ENCODE measurements at regions not wholly inside any gene's neighbourhood (a gene's known extent, or its start where the extent isn't known, plus 50 kb on each side); places are given as distances from the start of the nearest gene placed in this dataset.

GRCh38 chr20:41905199-41905598, 287.0 kb upstream of the CHD6 start:
- Mint-ChIP-seq H3K36me3 (ENCODE audit: low read depth) (no peaks in the 10 kb centered on the region), H3K4me1 (no peaks in the 10 kb centered on the region), H3K27ac (no peak overlapping the region), H3K9me3 (no peaks in the 10 kb centered on the region), H3K4me3 (no peak overlapping the region), H3K27me3 (ENCODE audit: low read depth, poor library complexity) (no peaks in the 10 kb centered on the region)
- no peak for DNase-seq
- TF ChIP-seq, protein P1, sequence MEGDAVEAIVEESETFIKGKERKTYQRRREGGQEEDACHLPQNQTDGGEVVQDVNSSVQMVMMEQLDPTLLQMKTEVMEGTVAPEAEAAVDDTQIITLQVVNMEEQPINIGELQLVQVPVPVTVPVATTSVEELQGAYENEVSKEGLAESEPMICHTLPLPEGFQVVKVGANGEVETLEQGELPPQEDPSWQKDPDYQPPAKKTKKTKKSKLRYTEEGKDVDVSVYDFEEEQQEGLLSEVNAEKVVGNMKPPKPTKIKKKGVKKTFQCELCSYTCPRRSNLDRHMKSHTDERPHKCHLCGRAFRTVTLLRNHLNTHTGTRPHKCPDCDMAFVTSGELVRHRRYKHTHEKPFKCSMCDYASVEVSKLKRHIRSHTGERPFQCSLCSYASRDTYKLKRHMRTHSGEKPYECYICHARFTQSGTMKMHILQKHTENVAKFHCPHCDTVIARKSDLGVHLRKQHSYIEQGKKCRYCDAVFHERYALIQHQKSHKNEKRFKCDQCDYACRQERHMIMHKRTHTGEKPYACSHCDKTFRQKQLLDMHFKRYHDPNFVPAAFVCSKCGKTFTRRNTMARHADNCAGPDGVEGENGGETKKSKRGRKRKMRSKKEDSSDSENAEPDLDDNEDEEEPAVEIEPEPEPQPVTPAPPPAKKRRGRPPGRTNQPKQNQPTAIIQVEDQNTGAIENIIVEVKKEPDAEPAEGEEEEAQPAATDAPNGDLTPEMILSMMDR (IDR thresholded peaks at IDR 0.05), result no peak

DNA sequence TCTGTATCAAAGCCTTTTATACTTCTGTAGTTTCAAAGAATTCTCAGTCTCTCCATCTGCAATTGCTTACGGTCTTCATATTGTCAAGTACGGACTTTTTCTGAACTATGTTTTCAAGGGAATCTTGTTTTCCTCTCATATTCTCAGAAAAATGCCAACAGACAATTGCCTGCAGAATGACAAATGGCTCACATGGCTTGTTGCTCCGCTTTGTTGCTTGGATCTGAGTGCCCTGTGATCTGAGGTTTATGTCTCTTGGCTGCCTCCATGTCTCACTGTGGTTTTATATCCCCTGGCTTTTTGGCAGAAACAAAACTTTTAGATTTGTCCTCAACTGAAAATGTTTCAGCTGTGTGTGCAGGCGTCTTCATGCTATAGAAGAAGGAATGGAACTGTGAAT, 285.4 kb upstream of the CHD6 start:
- DNase-seq, result no peak
- H3K4me1 Mint-ChIP-seq, result no peaks in the 10 kb centered on the region
- no peak overlapping the region for H3K27ac Mint-ChIP-seq
- TF ChIP-seq, protein P1 (IDR thresholded peaks at IDR 0.05), result no peak
- no peak overlapping the region for H3K4me3 Mint-ChIP-seq
- no peaks in the 10 kb centered on the region for H3K27me3 Mint-ChIP-seq (ENCODE audit: low read depth, poor library complexity)
- no peaks in the 10 kb centered on the region for H3K36me3 Mint-ChIP-seq (ENCODE audit: low read depth)
- H3K9me3 Mint-ChIP-seq, result no peaks in the 10 kb centered on the region

DNA sequence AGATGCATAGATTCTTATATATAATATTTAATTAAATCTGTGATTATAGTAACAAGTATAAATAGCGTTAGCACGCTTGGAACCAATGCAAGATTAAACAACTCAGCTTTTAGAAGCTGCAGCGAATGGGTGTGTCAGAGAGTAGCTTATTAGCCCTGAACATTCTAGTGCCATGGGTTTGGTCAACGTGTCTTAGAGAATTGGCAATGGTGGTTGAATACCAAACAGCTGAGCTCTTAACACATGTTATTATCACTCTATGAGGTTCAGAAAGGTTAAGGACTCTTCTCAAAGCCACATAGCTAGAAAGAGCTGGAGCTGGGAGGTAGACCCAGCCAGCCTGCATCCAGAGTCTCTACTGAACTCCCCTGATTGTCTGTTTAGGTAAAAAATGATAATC, 284.2 kb upstream of the CHD6 start:
- Mint-ChIP-seq H3K9me3 (no peaks in the 10 kb centered on the region), H3K27me3 (ENCODE audit: low read depth, poor library complexity) (no peaks in the 10 kb centered on the region), H3K36me3 (ENCODE audit: low read depth) (no peaks in the 10 kb centered on the region), H3K4me1 (no peaks in the 10 kb centered on the region), H3K4me3 (no peak overlapping the region), H3K27ac (no peak overlapping the region)
- TF ChIP-seq, protein P1 (IDR thresholded peaks at IDR 0.05), result no peak
- DNase-seq, result no peak

DNA sequence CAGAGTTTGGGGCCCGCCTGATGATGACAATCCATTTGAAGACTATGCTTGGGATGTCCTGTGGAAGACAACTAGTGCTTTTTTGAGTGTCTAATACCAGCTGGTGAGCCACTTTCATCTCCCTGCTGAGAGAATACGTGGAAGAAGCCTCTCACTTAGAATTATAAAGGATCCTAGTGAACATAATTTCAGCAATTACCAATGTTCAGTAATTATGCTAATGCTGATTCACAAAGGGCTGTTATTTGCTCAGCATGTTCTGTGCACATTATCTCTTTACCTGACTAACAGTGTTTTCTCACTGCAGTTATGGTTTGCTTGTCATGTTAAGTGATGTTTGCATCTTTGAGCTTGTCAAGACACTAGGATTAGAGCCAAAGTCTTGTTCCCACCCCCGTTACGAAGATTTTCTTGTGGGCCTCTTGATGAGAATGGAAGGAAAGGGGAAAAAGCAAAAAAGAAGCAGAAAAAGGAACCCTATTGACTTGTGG, 282.1 kb upstream of the CHD6 start:
- no peak overlapping the region for H3K4me3 Mint-ChIP-seq
- H3K9me3 Mint-ChIP-seq, result no peaks in the 10 kb centered on the region
- no peaks in the 10 kb centered on the region for H3K4me1 Mint-ChIP-seq
- TF ChIP-seq, protein P1 (IDR thresholded peaks at IDR 0.05), result no peak
- H3K36me3 Mint-ChIP-seq (ENCODE audit: low read depth), result no peaks in the 10 kb centered on the region
- no peak overlapping the region for H3K27ac Mint-ChIP-seq
- no peaks in the 10 kb centered on the region for H3K27me3 Mint-ChIP-seq (ENCODE audit: low read depth, poor library complexity)
- no peak for DNase-seq

GRCh38 chr20:41897708-41898107, 279.5 kb upstream of the CHD6 start:
- no peak overlapping the region for H3K27ac Mint-ChIP-seq
- TF ChIP-seq, protein P1 (IDR thresholded peaks at IDR 0.05), result no peak
- no peak overlapping the region for H3K4me3 Mint-ChIP-seq
- H3K36me3 Mint-ChIP-seq (ENCODE audit: low read depth), result no peaks in the 10 kb centered on the region
- H3K4me1 Mint-ChIP-seq, result no peaks in the 10 kb centered on the region
- no peak for DNase-seq
- peaks cover 3% of the 10 kb centered on the region for H3K27me3 Mint-ChIP-seq (ENCODE audit: low read depth, poor library complexity)
- no peaks in the 10 kb centered on the region for H3K9me3 Mint-ChIP-seq

DNA sequence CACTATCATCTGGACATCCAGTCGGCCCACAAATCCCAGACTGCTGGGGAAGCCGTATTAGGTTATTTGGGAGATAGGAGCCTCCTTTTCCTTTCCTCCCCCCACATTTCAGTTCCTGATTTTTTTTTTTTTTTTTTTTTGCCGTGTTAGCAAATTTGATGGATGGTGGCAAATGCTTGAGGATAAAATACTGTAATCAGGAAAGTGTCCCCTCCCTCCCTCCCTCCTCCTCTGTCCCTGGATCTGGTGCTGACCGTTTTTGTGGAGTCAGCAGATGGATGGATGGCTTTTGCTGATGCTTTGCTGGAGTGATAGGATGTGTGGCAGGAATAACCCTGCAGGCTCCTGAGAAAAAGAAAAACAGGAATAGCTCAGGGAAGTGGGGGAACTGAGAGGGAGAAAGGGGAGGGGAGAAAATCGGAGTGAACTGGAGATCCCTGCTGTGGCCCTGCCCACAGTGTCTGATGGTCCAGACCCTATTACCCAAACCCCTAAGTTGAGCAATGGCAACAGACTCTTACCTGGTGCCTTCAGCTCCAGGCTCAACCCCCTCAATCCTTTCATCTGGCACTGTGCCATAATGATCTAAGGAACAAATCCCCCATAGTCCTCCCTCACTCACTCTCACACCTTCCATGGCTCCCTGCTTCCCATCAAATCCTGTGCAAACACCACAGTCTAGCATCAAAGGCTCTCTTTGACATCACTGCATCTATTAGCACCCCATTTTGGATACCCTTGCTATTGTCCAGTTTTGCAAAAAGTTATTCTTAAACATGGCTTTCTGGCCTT, 277.3 kb upstream of the CHD6 start:
- TF ChIP-seq, protein P1 (IDR thresholded peaks at IDR 0.05), result no peak
- peaks cover 5% of the 10 kb centered on the region for H3K4me1 Mint-ChIP-seq
- H3K27me3 Mint-ChIP-seq (ENCODE audit: low read depth, poor library complexity), result peaks cover 3% of the 10 kb centered on the region
- H3K36me3 Mint-ChIP-seq (ENCODE audit: low read depth), result no peaks in the 10 kb centered on the region
- no peak for DNase-seq
- H3K27ac Mint-ChIP-seq, result no peak overlapping the region
- no peak overlapping the region for H3K4me3 Mint-ChIP-seq
- peaks cover 3% of the 10 kb centered on the region for H3K9me3 Mint-ChIP-seq
